SK-N-SH (cell line): ENCODE measurements at regions not wholly inside any gene's neighbourhood (a gene's known extent, or its start where the extent isn't known, plus 50 kb on each side); places are given as distances from the start of the nearest gene placed in this dataset.

Experiments
- CTCF ChIA-PET: fragments of 300-600, 350-600 bp; formaldehyde crosslinking; extraction: SDS; loops from one replicate; lab custom pipeline; 2021; lab: Yijun Ruan, JAX
- POLR2A ChIA-PET: fragments of 350-600 bp; sonication (Branson Sonifier 250); formaldehyde crosslinking; extraction: SDS; loops from one replicate; lab custom pipeline; 2020; ENCODE audit warnings: antibody characterized with exemption, inconsistent platforms; lab: Yijun Ruan, JAX
- DNase-seq: peaks from one replicate; pipeline ENCODE4 v3.0.0; 2012
- H2AFZ ChIP-seq: fragments of 200-600 bp; sonication (generic); 2 replicates; pipeline ENCODE4 v1.8.1; 2016; ENCODE audit warnings: antibody characterized with exemption, mild to moderate bottlenecking, low read depth
- H3F3A ChIP-seq: fragments of 200-600 bp; sonication (generic); replicated peaks from 2 replicates; pipeline ENCODE3; 2016; ENCODE audit warnings: antibody characterized with exemption, mild to moderate bottlenecking; ENCODE audit not compliant: insufficient read depth
- H3K27ac ChIP-seq, 2 experiments: fragments of 200-500 bp in 1 of 2; fragments of 200-600 bp in 1 of 2; sonication (Bioruptor generic) in 1 of 2; sonication (generic), shearing (Covaris generic) in 1 of 2; 2 replicates each; pipeline versions ENCODE4 v1.5.1 to v1.6.1; 2014 to 2016; ENCODE audit warnings: low read depth in 2 of 2, inconsistent platforms in 1 of 2, low read length in 1 of 2, mild to moderate bottlenecking in 1 of 2, mixed read lengths in 1 of 2
- H3K27me3 ChIP-seq: fragments of 200-600 bp; sonication (generic), shearing (Covaris generic); 2 replicates; pipeline ENCODE4 v1.6.1; 2016; ENCODE audit warnings: mixed run types; ENCODE audit not compliant: insufficient read depth
- H3K36me3 ChIP-seq, 2 experiments: fragments of 200-500 bp in 1 of 2; fragments of 200-600 bp in 1 of 2; sonication (Bioruptor generic) in 1 of 2; sonication (generic) in 1 of 2; replicated peaks in 1 of 2; 2 replicates each; pipeline versions ENCODE3 to v1.5.1; 2014 to 2016; ENCODE audit warnings: low read length in 1 of 2, mild to moderate bottlenecking in 1 of 2; ENCODE audit not compliant: insufficient read depth in 2 of 2, control insufficient read depth in 1 of 2
- H3K4me1 ChIP-seq, 2 experiments: fragments of 200-500 bp in 1 of 2; fragments of 200-600 bp in 1 of 2; sonication (Bioruptor generic) in 1 of 2; sonication (generic), shearing (Covaris generic) in 1 of 2; 2 replicates each; pipeline versions ENCODE4 v1.5.1 to v1.6.1; 2014 to 2016; ENCODE audit warnings: low read depth in 1 of 2, low read length in 1 of 2, mixed run types in 1 of 2; ENCODE audit not compliant: insufficient read depth in 2 of 2, control insufficient read depth in 1 of 2
- H3K4me2 ChIP-seq: fragments of 200-600 bp; sonication (generic), shearing (Covaris generic); 2 replicates; pipeline ENCODE4 v1.6.1; 2017; ENCODE audit warnings: mixed run types
- H3K4me3 ChIP-seq, 2 experiments: fragments of 200-500 bp in 1 of 2; fragments of 200-600 bp in 1 of 2; sonication (Bioruptor generic) in 1 of 2; sonication (generic), shearing (Covaris generic) in 1 of 2; 2 replicates each; pipeline versions ENCODE4 v1.5.1 to v1.8.1; 2014 to 2016; ENCODE audit warnings: low read depth in 2 of 2, inconsistent platforms in 1 of 2, low read length in 1 of 2, mild to moderate bottlenecking in 1 of 2, mixed read lengths in 1 of 2, moderate library complexity in 1 of 2
- H3K79me2 ChIP-seq: fragments of 200-600 bp; sonication (generic); 2 replicates; pipeline ENCODE4 v1.8.1; 2017; ENCODE audit warnings: mild to moderate bottlenecking; ENCODE audit not compliant: insufficient read depth
- H3K9ac ChIP-seq: fragments of 200-600 bp; sonication (generic); 2 replicates; pipeline ENCODE4 v1.6.1; 2017; ENCODE audit warnings: mixed run types
- H3K9me2 ChIP-seq: fragments of 200-600 bp; sonication (generic); 2 replicates; pipeline ENCODE4 v1.6.1; 2017; ENCODE audit warnings: mixed run types
- H3K9me3 ChIP-seq: fragments of 200-600 bp; sonication (generic); 2 replicates; pipeline ENCODE4 v1.6.1; 2017; ENCODE audit warnings: mixed run types, mild to moderate bottlenecking, moderate library complexity
- H4K20me1 ChIP-seq: fragments of 200-600 bp; sonication (generic); 2 replicates; pipeline ENCODE4 v1.6.1; 2017; ENCODE audit warnings: mild to moderate bottlenecking, mixed run types; ENCODE audit not compliant: insufficient read depth
- CHD2 ChIP-seq: fragments of 150-350 bp; IDR thresholded peaks from 2 replicates; pipeline ENCODE4 v1.6.1; 2018; ENCODE audit warnings: low read length; ENCODE audit not compliant: partially characterized antibody
- FOXJ3 ChIP-seq: sonication (generic); formaldehyde crosslinking; IDR thresholded peaks from 2 replicates; pipeline ENCODE4 v1.5.1; 2020; ENCODE audit warnings: mild to moderate bottlenecking, missing genetic modification reagents
- FOXM1 ChIP-seq: IDR thresholded peaks from 2 replicates; pipeline ENCODE4 v1.4.0; 2012; ENCODE audit warnings: low read depth, mild to moderate bottlenecking
- GABPA ChIP-seq: IDR thresholded peaks from 2 replicates; pipeline ENCODE4 v1.4.0; 2012; ENCODE audit warnings: low read depth, mild to moderate bottlenecking
- GATA2 ChIP-seq: sonication (generic); formaldehyde crosslinking; IDR thresholded peaks from 2 replicates; pipeline ENCODE4 v1.5.0; 2020; ENCODE audit warnings: mild to moderate bottlenecking, missing genetic modification reagents
- JUND ChIP-seq: IDR thresholded peaks from 2 replicates; pipeline ENCODE4 v1.4.0; 2012
- MXI1 ChIP-seq: IDR thresholded peaks from 2 replicates; pipeline ENCODE4 v1.6.1; 2012; ENCODE audit warnings: mild to moderate bottlenecking, low read depth, low read length, improper control_type of control experiment
- NFIC ChIP-seq: IDR thresholded peaks from 2 replicates; pipeline ENCODE4 v1.4.0; 2012; ENCODE audit warnings: borderline replicate concordance
- POLR2AphosphoS5 ChIP-seq: IDR thresholded peaks from 2 replicates; pipeline ENCODE4 v1.6.1; 2012; ENCODE audit warnings: low read depth, low read length
- RCOR1 ChIP-seq: fragments of 150-350 bp; IDR thresholded peaks from 2 replicates; pipeline ENCODE4 v1.6.1; 2017; ENCODE audit warnings: antibody characterized with exemption, low read length
- RFX5 ChIP-seq: IDR thresholded peaks from 2 replicates; pipeline ENCODE4 v1.6.1; 2012; ENCODE audit warnings: mild to moderate bottlenecking, improper control_type of control experiment, low read length
- RXRA ChIP-seq: IDR thresholded peaks from 2 replicates; pipeline ENCODE4 v1.4.0; 2012; ENCODE audit warnings: low read depth, mild to moderate bottlenecking, borderline replicate concordance
- TCF12 ChIP-seq: IDR thresholded peaks from 2 replicates; pipeline ENCODE4 v1.4.0; 2012
- WGBS: methylation state at CpG from one replicate; pipeline ENCODE4 v1.1.6; 2017; ENCODE audit warnings: low lambda C conversion rate; 5-methylcytosine and 5-hydroxymethylcytosine counted together
- TF ChIP-seq, protein P1 (sequence below): IDR thresholded peaks from 2 replicates; pipeline ENCODE4 v1.4.0; 2012; ENCODE audit warnings: low read depth, borderline replicate concordance
- TF ChIP-seq, protein P2 (sequence below): IDR thresholded peaks from 2 replicates; pipeline ENCODE4 v1.4.0; 2012; ENCODE audit warnings: low read depth, borderline replicate concordance
- TF ChIP-seq, protein P3 (sequence below): fragments of 200-600 bp; sonication (generic); IDR thresholded peaks from 2 replicates; pipeline ENCODE4 v1.6.1; 2017; ENCODE audit warnings: antibody characterized with exemption, mild to moderate bottlenecking, moderate library complexity
- TF ChIP-seq, protein P4 (sequence below): fragments of 150-350 bp; IDR thresholded peaks from 2 replicates; pipeline ENCODE4 v1.6.1; 2017; ENCODE audit warnings: antibody characterized with exemption, low read length, low read depth, borderline replicate concordance
- TF ChIP-seq, protein P5 (sequence below): IDR thresholded peaks from 2 replicates; pipeline ENCODE4 v1.6.1; 2012; ENCODE audit warnings: mild to moderate bottlenecking, low read depth, low read length, moderate library complexity

DNA sequence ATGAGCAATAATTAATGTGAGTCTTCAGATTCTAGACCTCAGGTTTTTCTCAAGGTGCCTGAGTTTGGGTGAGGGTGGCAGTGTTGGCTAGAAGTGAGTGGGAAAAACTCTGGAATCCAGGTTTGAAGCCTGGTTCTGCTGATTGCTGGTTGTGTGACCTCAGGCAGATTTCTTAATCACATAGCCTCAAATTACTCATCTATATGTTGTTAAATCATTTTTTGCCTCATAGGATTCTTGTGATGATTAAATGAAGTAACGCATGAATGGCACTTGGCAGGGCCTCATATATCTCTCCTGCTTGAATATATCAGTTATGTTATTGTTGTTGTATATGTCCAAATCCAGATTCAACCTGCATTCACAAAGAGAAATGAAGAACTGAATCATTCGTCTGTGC is 60.5 kb downstream of the NR2F2 start:
- no peaks in the 10 kb centered on the region; a peak in 1 of 4 replicates for H3K4me1 ChIP-seq
- H3K9me2 ChIP-seq, result no peaks in the 10 kb centered on the region
- H3F3A ChIP-seq, result no peaks in the 10 kb centered on the region
- no peak overlapping the region for H2AFZ ChIP-seq
- no peaks in the 10 kb centered on the region for H4K20me1 ChIP-seq
- ChIA-PET CTCF (no interaction called here), POLR2A (no interaction called here)
- no peak overlapping the region for H3K4me3 ChIP-seq
- no peak overlapping the region for H3K27ac ChIP-seq
- H3K9me3 ChIP-seq, result no peaks in the 10 kb centered on the region
- no peaks in the 10 kb centered on the region for H3K79me2 ChIP-seq
- H3K4me2 ChIP-seq, result no peak overlapping the region
- no peak for DNase-seq
- WGBS, result 20% methylated on average over 2 of the region's 2 CpGs
- no peak overlapping the region for H3K9ac ChIP-seq
- TF ChIP-seq RXRA (no peak), GABPA (no peak), GATA2 (no peak), RFX5 (no peak)
- TF ChIP-seq, protein P1, sequence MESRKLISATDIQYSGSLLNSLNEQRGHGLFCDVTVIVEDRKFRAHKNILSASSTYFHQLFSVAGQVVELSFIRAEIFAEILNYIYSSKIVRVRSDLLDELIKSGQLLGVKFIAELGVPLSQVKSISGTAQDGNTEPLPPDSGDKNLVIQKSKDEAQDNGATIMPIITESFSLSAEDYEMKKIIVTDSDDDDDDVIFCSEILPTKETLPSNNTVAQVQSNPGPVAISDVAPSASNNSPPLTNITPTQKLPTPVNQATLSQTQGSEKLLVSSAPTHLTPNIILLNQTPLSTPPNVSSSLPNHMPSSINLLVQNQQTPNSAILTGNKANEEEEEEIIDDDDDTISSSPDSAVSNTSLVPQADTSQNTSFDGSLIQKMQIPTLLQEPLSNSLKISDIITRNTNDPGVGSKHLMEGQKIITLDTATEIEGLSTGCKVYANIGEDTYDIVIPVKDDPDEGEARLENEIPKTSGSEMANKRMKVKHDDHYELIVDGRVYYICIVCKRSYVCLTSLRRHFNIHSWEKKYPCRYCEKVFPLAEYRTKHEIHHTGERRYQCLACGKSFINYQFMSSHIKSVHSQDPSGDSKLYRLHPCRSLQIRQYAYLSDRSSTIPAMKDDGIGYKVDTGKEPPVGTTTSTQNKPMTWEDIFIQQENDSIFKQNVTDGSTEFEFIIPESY, result no peak
- H3K27me3 ChIP-seq, result no peaks in the 10 kb centered on the region
- H3K36me3 ChIP-seq, result no peaks in the 10 kb centered on the region

DNA sequence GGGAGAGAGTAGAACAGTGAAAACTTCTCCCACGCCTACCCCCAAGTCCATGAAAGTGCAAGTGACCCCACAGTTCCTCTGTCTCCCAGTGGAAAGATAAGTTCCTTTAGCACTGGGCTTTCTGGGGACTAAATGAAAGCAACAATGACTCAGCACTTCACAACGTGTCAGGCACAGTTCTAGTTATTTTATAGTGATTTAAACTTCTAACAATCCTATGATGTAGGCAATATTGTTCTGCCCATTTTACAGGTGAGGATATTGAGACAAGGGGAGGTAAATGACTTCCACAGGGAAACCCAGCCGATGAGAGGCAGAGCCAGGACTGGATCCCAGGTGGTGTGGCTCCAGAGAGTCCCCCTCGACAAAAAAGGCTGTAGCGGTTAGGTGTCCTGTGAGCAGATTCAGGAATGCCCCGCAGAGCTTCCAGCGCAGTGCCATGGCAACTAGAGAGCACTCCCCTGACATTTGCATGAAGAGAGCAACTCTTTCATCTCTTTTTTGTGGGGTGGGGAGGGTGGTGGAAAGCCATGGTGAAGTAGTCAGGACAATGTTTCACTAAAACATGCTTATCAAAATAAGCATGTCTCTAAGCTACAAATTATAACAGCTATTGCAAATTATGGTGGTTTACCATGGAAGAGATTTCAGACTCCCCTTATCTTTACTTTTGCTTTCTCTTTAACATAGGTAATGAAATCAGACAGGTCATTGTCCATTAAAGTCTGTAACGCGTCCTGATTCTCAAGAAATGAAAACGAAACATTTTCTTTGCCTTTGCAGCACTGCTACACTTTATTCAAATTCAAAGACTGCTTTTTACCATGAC is 62.1 kb downstream of the NR2F2 start:
- Histone ChIP-seq H3K27me3 (no peaks in the 10 kb centered on the region), H4K20me1 (no peaks in the 10 kb centered on the region), H3K4me3 (no peak overlapping the region), H2AFZ (no peak overlapping the region; the same call in 1 of the 2 replicates), H3K4me2 (peak overlapping the region; percentile 24; the same call in 1 of the 2 replicates), H3K79me2 (no peaks in the 10 kb centered on the region), H3K27ac (no peak overlapping the region), H3K9me3 (no peaks in the 10 kb centered on the region), H3K9ac (no peak overlapping the region), H3K9me2 (no peaks in the 10 kb centered on the region), H3K4me1 (no peaks in the 10 kb centered on the region; a peak in 1 of 4 replicates), H3K36me3 (no peaks in the 10 kb centered on the region), H3F3A (no peaks in the 10 kb centered on the region)
- POLR2A ChIA-PET, result no interaction called here
- no peak for DNase-seq
- 19% methylated on average over 10 of the region's 10 CpGs for WGBS
- CTCF ChIA-PET, result no interaction called here
- TF ChIP-seq MXI1 (no peak), RCOR1 (no peak), RFX5 (no peak), FOXJ3 (CRISPR knock-in tag) (no peak), FOXM1 (no peak), JUND (no peak), NFIC (no peak), CHD2 (no peak), TCF12 (no peak), POLR2AphosphoS5 (no peak), RXRA (no peak), GABPA (no peak)
- TF ChIP-seq, protein P2, sequence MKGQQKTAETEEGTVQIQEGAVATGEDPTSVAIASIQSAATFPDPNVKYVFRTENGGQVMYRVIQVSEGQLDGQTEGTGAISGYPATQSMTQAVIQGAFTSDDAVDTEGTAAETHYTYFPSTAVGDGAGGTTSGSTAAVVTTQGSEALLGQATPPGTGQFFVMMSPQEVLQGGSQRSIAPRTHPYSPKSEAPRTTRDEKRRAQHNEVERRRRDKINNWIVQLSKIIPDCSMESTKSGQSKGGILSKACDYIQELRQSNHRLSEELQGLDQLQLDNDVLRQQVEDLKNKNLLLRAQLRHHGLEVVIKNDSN, result no peak
- TF ChIP-seq, protein P3, sequence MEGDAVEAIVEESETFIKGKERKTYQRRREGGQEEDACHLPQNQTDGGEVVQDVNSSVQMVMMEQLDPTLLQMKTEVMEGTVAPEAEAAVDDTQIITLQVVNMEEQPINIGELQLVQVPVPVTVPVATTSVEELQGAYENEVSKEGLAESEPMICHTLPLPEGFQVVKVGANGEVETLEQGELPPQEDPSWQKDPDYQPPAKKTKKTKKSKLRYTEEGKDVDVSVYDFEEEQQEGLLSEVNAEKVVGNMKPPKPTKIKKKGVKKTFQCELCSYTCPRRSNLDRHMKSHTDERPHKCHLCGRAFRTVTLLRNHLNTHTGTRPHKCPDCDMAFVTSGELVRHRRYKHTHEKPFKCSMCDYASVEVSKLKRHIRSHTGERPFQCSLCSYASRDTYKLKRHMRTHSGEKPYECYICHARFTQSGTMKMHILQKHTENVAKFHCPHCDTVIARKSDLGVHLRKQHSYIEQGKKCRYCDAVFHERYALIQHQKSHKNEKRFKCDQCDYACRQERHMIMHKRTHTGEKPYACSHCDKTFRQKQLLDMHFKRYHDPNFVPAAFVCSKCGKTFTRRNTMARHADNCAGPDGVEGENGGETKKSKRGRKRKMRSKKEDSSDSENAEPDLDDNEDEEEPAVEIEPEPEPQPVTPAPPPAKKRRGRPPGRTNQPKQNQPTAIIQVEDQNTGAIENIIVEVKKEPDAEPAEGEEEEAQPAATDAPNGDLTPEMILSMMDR, result no peak
- TF ChIP-seq, protein P4, sequence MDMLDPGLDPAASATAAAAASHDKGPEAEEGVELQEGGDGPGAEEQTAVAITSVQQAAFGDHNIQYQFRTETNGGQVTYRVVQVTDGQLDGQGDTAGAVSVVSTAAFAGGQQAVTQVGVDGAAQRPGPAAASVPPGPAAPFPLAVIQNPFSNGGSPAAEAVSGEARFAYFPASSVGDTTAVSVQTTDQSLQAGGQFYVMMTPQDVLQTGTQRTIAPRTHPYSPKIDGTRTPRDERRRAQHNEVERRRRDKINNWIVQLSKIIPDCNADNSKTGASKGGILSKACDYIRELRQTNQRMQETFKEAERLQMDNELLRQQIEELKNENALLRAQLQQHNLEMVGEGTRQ, result no peak
- TF ChIP-seq, protein P5, sequence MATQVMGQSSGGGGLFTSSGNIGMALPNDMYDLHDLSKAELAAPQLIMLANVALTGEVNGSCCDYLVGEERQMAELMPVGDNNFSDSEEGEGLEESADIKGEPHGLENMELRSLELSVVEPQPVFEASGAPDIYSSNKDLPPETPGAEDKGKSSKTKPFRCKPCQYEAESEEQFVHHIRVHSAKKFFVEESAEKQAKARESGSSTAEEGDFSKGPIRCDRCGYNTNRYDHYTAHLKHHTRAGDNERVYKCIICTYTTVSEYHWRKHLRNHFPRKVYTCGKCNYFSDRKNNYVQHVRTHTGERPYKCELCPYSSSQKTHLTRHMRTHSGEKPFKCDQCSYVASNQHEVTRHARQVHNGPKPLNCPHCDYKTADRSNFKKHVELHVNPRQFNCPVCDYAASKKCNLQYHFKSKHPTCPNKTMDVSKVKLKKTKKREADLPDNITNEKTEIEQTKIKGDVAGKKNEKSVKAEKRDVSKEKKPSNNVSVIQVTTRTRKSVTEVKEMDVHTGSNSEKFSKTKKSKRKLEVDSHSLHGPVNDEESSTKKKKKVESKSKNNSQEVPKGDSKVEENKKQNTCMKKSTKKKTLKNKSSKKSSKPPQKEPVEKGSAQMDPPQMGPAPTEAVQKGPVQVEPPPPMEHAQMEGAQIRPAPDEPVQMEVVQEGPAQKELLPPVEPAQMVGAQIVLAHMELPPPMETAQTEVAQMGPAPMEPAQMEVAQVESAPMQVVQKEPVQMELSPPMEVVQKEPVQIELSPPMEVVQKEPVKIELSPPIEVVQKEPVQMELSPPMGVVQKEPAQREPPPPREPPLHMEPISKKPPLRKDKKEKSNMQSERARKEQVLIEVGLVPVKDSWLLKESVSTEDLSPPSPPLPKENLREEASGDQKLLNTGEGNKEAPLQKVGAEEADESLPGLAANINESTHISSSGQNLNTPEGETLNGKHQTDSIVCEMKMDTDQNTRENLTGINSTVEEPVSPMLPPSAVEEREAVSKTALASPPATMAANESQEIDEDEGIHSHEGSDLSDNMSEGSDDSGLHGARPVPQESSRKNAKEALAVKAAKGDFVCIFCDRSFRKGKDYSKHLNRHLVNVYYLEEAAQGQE, result no peak
